C1 segment of cervical spinal cord (tissue), 14 donors: ENCODE measurements at regions not wholly inside any gene's neighbourhood (a gene's known extent, or its start where the extent isn't known, plus 50 kb on each side); places are given as distances from the start of the nearest gene placed in this dataset.

ENCODE experiments used
- DNase-seq, 14 donors: peaks; one replicate each; lab custom pipeline; 2025; lab: John Stamatoyannopoulos, UW

GRCh38 chr3:23086831-23087230 is 116.3 kb upstream of the UBE2E2 start:
- no peak for DNase-seq

- no peak for DNase-seq
These were observed 108.7 kb upstream of the UBE2E2 start for GRCh38 chr3:23094412-23094811.

GRCh38 chr3:23094890-23095462 is 108.2 kb upstream of the UBE2E2 start:
- DNase-seq = no peak

- no peak for DNase-seq
These were observed 107.1 kb upstream of the UBE2E2 start for GRCh38 chr3:23096041-23096440.

GRCh38 chr3:23099021-23099420 is 104.1 kb upstream of the UBE2E2 start:
- DNase-seq = no peak

- no peak for DNase-seq
These were observed 103.5 kb upstream of the UBE2E2 start for GRCh38 chr3:23099677-23100076.

GRCh38 chr3:23100106-23100505 is 103.0 kb upstream of the UBE2E2 start:
- DNase-seq = no peak

GRCh38 chr3:23103764-23104163 is 99.4 kb upstream of the UBE2E2 start:
- DNase-seq = no peak

GRCh38 chr3:23105048-23105447 is 98.1 kb upstream of the UBE2E2 start:
- DNase-seq = no peak

- DNase-seq = no peak
These were observed 96.5 kb upstream of the UBE2E2 start for GRCh38 chr3:23106666-23107065.

- DNase-seq = no peak
These were observed 95.9 kb upstream of the UBE2E2 start for GRCh38 chr3:23107221-23107620.

GRCh38 chr3:23108451-23109057 is 94.6 kb upstream of the UBE2E2 start:
- DNase-seq = no peak

GRCh38 chr3:23111286-23111685 is 91.8 kb upstream of the UBE2E2 start:
- DNase-seq = no peak

GRCh38 chr3:23111797-23112196 is 91.3 kb upstream of the UBE2E2 start:
- no peak for DNase-seq

GRCh38 chr3:23112491-23112890 is 90.6 kb upstream of the UBE2E2 start:
- no peak for DNase-seq

- no peak for DNase-seq
These were observed 89.5 kb upstream of the UBE2E2 start for GRCh38 chr3:23113455-23114171.

- DNase-seq = peak in 1 of 14 donors; percentile 26
These were observed 88.7 kb upstream of the UBE2E2 start for GRCh38 chr3:23114432-23114831.

- DNase-seq = no peak
These were observed 87.8 kb upstream of the UBE2E2 start for GRCh38 chr3:23115171-23115877.

- no peak for DNase-seq
These were observed 86.9 kb upstream of the UBE2E2 start for GRCh38 chr3:23116081-23116837.

- DNase-seq = no peak
These were observed 85.3 kb upstream of the UBE2E2 start for GRCh38 chr3:23117856-23118255.

- no peak for DNase-seq
These were observed 75.9 kb upstream of the UBE2E2 start for GRCh38 chr3:23127196-23127595.

- no peak for DNase-seq
These were observed 74.5 kb upstream of the UBE2E2 start for GRCh38 chr3:23128655-23129054.
